Esophagus muscularis mucosa (tissue), 4 donors: ENCODE measurements at regions not wholly inside any gene's neighbourhood (a gene's known extent, or its start where the extent isn't known, plus 50 kb on each side); places are given as distances from the start of the nearest gene placed in this dataset.

ENCODE experiments used
- DNase-seq: peaks from one replicate; pipeline ENCODE4 v3.0.0-alpha.2; 2017; ENCODE audit errors: extremely low spot score
- H3K27ac ChIP-seq, 4 donors: fragments of 200-600 bp; sonication (generic); replicated peaks in 1 of 4; 1 replicate in 3 of 4; 2 replicates in 1 of 4; pipeline ENCODE4 v1.5.1; 2016 to 2019; ENCODE audit warnings: mild to moderate bottlenecking in 1 of 4
- H3K27me3 ChIP-seq, 4 donors: fragments of 200-600 bp; sonication (generic); one replicate each; pipeline versions ENCODE4 v1.5.1 to v1.6.0; 2016 to 2019
- H3K36me3 ChIP-seq, 4 donors: fragments of 200-600 bp; sonication (generic); one replicate each; pipeline ENCODE4 v1.5.1; 2016 to 2019
- H3K4me1 ChIP-seq, 4 donors: fragments of 200-600 bp; sonication (generic); one replicate each; pipeline ENCODE4 v1.5.1; 2016 to 2019
- H3K4me3 ChIP-seq, 4 donors: fragments of 200-600 bp; sonication (generic); 1 replicate in 2 of 4; 2 replicates in 2 of 4; pipeline ENCODE4 v1.5.1; 2016 to 2019; ENCODE audit warnings: mild to moderate bottlenecking in 4 of 4, moderate library complexity in 1 of 4
- H3K9me3 ChIP-seq, 4 donors: fragments of 200-600 bp; sonication (generic); 1 replicate in 3 of 4; 2 replicates in 1 of 4; pipeline ENCODE4 v1.5.1; 2016 to 2019
- EP300 ChIP-seq: sonication (generic); formaldehyde crosslinking; IDR thresholded peaks from one replicate; pipeline ENCODE4 v1.6.1; 2017; ENCODE audit warnings: antibody characterized with exemption
- POLR2A ChIP-seq: fragments of 450-650 bp; IDR thresholded peaks from one replicate; pipeline ENCODE4 v1.6.1; 2017; ENCODE audit warnings: antibody characterized with exemption, moderate library complexity, mild to moderate bottlenecking, low read depth
- POLR2AphosphoS5 ChIP-seq, 2 donors: sonication (generic); formaldehyde crosslinking; IDR thresholded peaks; one replicate each; pipeline ENCODE4 v1.6.1; 2017; ENCODE audit warnings: antibody characterized with exemption in 2 of 2
- WGBS: methylation state at CpG from one replicate; pipeline ENCODE4 v1.1.5; 2018; 5-methylcytosine and 5-hydroxymethylcytosine counted together
- intact Hi-C: fragments of 100-400 bp; cut with DNase I; formaldehyde crosslinking; loops from one replicate; pipeline ENCODE4 v1.15.1; 2023
- TF ChIP-seq, protein P1 (sequence below), 3 experiments: fragments of 200-600 bp in 2 of 3; fragments of 450-650 bp in 1 of 3; sonication (generic) in 2 of 3; IDR thresholded peaks; one replicate each; pipeline ENCODE4 v1.5.1; 2017 to 2019; ENCODE audit warnings: antibody characterized with exemption in 3 of 3, mild to moderate bottlenecking in 2 of 3, moderate library complexity in 1 of 3

DNA sequence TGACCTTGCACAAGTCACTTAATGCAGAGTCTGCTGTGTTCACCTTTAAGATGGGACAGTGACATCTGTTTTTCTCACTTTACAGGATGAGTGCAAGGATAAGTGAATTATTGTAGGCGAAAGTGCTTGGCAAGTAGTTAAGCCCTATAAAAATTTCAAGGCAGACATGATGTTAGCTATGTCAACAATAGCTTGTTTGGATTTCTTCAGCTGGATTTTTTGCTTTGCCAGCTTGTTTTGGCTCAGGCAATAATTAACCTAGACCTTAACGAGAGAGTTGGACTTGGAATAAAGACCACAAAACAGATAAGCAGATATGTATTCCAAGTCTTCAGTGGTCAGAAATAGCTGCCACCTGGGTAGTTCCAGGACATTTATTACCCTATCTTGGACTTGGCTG, 255.2 kb downstream of the ARL4A start:
- Histone ChIP-seq H3K36me3 (no peaks in the 10 kb centered on the region), H3K27ac (no peak overlapping the region), H3K27me3 (no peaks in the 10 kb centered on the region), H3K4me3 (no peak overlapping the region), H3K9me3 (peaks cover 0 to 15% (median 5%) of the 10 kb centered on the region in 4 donors), H3K4me1 (peaks cover 0 to 8% (median 4%) of the 10 kb centered on the region in 4 donors)
- intact Hi-C loops: no loop called here
- WGBS: 34% methylated on average over 2 of the region's 2 CpGs
- no peak for DNase-seq
- TF ChIP-seq POLR2A (no peak), POLR2AphosphoS5 (IDR thresholded peaks at IDR 0.05) (no peak), EP300 (no peak)
- TF ChIP-seq, protein P1, sequence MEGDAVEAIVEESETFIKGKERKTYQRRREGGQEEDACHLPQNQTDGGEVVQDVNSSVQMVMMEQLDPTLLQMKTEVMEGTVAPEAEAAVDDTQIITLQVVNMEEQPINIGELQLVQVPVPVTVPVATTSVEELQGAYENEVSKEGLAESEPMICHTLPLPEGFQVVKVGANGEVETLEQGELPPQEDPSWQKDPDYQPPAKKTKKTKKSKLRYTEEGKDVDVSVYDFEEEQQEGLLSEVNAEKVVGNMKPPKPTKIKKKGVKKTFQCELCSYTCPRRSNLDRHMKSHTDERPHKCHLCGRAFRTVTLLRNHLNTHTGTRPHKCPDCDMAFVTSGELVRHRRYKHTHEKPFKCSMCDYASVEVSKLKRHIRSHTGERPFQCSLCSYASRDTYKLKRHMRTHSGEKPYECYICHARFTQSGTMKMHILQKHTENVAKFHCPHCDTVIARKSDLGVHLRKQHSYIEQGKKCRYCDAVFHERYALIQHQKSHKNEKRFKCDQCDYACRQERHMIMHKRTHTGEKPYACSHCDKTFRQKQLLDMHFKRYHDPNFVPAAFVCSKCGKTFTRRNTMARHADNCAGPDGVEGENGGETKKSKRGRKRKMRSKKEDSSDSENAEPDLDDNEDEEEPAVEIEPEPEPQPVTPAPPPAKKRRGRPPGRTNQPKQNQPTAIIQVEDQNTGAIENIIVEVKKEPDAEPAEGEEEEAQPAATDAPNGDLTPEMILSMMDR (IDR thresholded peaks at IDR 0.05): no peak

DNA sequence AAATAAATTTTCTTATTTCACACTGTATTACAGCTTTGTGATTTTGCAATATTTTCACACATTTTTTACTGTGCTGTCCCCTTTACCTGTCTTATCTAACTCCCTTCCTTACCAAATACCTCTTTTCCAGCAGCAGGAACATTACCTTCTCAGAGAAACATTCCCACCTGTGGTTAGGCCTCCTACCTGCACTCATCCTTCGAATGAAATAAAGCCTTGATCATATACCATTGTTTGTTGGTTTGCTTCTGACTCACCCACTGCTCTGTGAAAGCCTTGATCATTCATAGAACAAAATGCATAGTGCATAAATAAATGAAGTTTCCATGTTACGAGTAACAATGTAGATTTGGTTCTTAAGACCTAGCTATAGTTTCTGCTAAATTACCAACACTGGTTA, 256.3 kb downstream of the ARL4A start:
- H3K9me3 ChIP-seq: peaks cover 0 to 15% (median 5%) of the 10 kb centered on the region in 4 donors
- DNase-seq: no peak
- no peak overlapping the region for H3K4me3 ChIP-seq
- no peaks in the 10 kb centered on the region for H3K36me3 ChIP-seq
- no peak overlapping the region for H3K27ac ChIP-seq
- H3K27me3 ChIP-seq: no peaks in the 10 kb centered on the region
- TF ChIP-seq POLR2AphosphoS5 (IDR thresholded peaks at IDR 0.05): no peak
- TF ChIP-seq, protein P1 (IDR thresholded peaks at IDR 0.05): no peak
- no peak for TF ChIP-seq EP300
- TF ChIP-seq POLR2A: no peak
- 93% methylated on average over 2 of the region's 2 CpGs for WGBS
- intact Hi-C loops: no loop called here
- peaks cover 0 to 8% (median 4%) of the 10 kb centered on the region in 4 donors for H3K4me1 ChIP-seq

DNA sequence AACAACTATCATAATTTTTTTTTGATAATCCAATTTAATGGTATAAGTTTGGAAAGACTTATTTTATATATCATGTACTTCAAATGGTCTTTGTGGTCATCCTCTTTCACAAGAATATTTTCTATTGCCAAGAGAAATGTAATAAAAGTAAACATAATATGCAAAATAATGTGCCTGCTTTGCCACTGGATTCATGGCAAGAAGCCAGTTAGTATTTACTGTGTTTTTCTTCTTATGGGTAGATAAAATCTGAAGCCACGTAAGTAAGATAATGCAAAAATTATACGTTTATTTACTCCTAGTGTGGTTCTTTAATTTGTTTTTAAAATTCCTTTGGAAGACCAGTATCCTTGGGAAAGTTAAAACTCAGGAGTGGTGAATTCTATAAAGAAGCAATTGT, 258.5 kb downstream of the ARL4A start:
- Histone ChIP-seq H3K27ac (no peak overlapping the region), H3K36me3 (no peaks in the 10 kb centered on the region), H3K27me3 (no peaks in the 10 kb centered on the region), H3K9me3 (no peaks in the 10 kb centered on the region), H3K4me3 (no peak overlapping the region), H3K4me1 (peaks cover 0 to 8% (median 4%) of the 10 kb centered on the region in 4 donors)
- DNase-seq: no peak
- TF ChIP-seq, protein P1 (IDR thresholded peaks at IDR 0.05): no peak
- TF ChIP-seq POLR2AphosphoS5 (IDR thresholded peaks at IDR 0.05) (no peak), EP300 (no peak), POLR2A (no peak)
- intact Hi-C loops: no loop called here
- WGBS: 87% methylated on average over 2 of the region's 2 CpGs

DNA sequence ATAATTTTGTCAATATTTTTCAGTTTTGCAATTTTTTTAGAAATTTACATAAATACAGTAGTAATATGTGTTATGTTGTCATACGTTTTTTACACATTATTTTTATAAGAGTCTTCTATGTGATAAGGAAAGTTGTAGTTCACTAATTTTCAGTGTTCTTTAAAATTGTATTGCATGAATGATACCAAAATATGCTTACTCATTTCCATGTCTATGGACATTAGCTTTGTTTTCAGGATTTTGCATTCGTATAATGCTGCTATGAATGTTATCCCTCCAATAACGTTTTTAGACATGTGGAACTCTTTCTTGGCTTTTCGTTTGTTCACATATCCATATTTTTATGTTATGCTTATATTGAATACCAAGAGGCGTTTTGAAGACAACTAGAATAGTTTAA, 260.0 kb downstream of the ARL4A start:
- intact Hi-C loops: no loop called here
- Histone ChIP-seq H3K9me3 (no peaks in the 10 kb centered on the region), H3K27ac (no peak overlapping the region), H3K27me3 (no peaks in the 10 kb centered on the region), H3K4me3 (no peak overlapping the region), H3K4me1 (peaks cover 0 to 4% (median under 1%) of the 10 kb centered on the region in 4 donors), H3K36me3 (no peaks in the 10 kb centered on the region)
- DNase-seq: no peak
- TF ChIP-seq, protein P1 (IDR thresholded peaks at IDR 0.05): no peak
- TF ChIP-seq POLR2A: no peak
- no peak for TF ChIP-seq EP300
- no peak for TF ChIP-seq POLR2AphosphoS5 (IDR thresholded peaks at IDR 0.05)
- WGBS: 82% methylated on average over 5 of the region's 5 CpGs
